Kasumi-1 (cell line): ENCODE measurements at regions not wholly inside any gene's neighbourhood (a gene's known extent, or its start where the extent isn't known, plus 50 kb on each side); places are given as distances from the start of the nearest gene placed in this dataset.

Source experiments
- DNase-seq, 2 experiments: peaks; one replicate each; lab custom pipeline; 2025; lab: John Stamatoyannopoulos, UW

DNA sequence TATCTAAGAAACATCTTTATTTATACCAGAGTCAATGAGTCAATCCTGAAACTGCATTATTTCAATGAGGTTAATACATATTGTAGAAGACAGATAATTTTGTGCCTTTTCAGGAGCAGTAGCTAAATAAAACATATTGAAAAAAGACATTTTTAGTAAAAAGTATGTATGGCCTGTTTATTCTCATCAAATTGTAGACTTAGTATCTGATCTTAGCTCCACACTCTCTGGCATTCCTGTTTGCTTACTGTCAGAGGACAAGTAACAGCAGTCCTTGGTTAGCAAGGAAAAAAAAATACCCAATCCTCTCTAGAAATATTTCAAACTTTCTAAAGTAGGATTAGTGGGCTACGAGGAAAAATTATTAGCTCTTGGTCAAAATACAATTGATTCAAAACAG lies 50.5 kb upstream of the GUCY1A1 start:
- DNase-seq: no peak

GRCh38 chr4:155615081-155615887 lies 51.4 kb upstream of the GUCY1A1 start:
- peak; percentile 36 to 52 for DNase-seq

- no peak for DNase-seq
Measured at GRCh38 chr4:155614111-155614762, 52.4 kb upstream of the GUCY1A1 start.

- DNase-seq: no peak
Measured at GRCh38 chr4:155612074-155612473, 54.6 kb upstream of the GUCY1A1 start.

- DNase-seq: no peak
Measured at GRCh38 chr4:155611501-155611900, 55.1 kb upstream of the GUCY1A1 start.

DNA sequence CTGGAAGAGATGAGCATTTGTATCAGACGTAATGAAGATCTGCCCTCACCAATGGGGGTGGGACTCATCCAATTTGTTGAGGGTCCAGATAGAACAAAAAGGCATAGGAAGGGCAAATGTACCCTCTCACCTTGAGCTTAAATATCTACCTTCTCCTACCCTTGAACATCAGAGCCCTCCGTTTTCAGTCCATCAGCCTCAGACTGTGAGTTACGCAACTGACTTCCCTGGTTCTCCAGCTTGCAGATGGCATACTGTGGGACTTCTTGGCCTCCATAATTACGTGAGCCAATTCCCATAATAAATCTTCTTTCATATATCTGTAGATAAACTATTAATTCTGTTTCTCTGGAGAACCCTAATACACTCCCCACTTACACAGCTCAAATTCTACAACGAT lies 56.5 kb upstream of the GUCY1A1 start:
- DNase-seq: no peak

- DNase-seq: no peak
Measured at GRCh38 chr4:155609455-155610059, 57.1 kb upstream of the GUCY1A1 start.

GRCh38 chr4:155608225-155608885 lies 58.3 kb upstream of the GUCY1A1 start:
- no peak for DNase-seq

- DNase-seq: no peak
Measured at GRCh38 chr4:155607481-155607880, 59.2 kb upstream of the GUCY1A1 start.

- no peak for DNase-seq
Measured at GRCh38 chr4:155604718-155605626, 61.7 kb upstream of the GUCY1A1 start.

DNA sequence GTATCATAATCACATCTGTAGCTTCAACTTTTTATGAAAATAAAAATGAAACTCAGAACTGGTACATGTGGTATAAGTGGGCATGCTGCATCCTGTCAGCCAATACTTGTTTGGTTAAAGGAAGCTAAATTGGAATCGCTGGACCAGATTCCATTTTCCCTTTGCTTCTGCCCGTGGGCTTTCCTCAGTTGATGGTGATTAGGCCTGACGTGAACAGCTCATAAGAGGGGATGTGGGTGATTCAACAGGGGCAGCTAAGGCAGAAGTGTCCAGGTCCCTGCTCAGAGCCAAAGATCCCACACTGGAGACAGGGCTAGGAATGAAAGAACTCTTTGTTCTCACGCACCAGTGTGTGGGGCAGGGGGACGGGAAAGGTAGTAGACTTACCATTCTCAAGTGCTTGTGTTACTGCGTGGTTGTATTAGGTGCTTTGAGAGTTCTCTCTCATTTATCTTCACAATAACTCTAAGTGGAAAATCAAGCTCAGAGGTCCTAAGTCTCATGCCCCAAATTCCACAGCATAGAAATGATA lies 63.2 kb upstream of the GUCY1A1 start:
- DNase-seq: no peak

DNA sequence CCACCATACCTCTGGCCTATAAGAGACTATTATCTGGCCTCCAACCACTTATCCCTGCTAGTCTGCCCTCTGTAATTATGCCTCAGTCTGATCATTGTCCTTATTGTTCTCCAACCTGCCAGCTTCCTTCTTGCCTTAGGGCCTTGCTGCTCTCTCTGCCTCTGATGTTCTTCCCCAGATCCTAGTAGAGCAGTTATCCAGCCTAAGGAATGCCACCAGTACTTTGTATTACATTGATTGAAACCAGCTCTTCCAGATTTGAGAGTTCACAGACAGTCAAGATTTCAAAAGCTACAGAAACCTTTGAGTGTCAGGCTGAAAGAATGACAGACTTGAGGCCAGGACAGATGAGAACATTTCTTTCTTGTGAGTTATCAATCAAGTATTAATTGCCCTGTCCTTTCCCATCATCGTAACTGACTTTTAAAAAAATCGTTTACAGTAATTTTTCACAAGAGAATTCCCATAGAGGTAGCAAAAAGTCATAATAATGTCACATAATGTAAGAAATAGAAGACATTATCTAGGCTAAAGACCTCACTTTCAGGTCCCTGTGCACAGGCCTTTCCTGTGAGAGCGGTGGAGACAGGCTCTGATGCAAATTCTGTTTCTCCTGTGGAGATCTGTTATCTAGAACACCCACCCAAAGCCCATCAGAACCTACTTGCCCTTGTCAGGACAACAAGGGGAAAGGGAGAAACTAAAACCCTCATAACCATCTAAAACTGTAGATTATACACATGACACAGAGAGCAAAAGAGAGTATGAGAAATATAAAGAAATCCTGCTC lies 64.1 kb upstream of the GUCY1A1 start:
- no peak for DNase-seq

GRCh38 chr4:155600244-155600643 lies 66.4 kb upstream of the GUCY1A1 start:
- no peak for DNase-seq

- no peak for DNase-seq
Measured at GRCh38 chr4:155599596-155599995, 67.1 kb upstream of the GUCY1A1 start.

GRCh38 chr4:155599085-155599484 lies 67.6 kb upstream of the GUCY1A1 start:
- DNase-seq: no peak

- DNase-seq: no peak
Measured at GRCh38 chr4:155597933-155598451, 68.7 kb upstream of the GUCY1A1 start.

DNA sequence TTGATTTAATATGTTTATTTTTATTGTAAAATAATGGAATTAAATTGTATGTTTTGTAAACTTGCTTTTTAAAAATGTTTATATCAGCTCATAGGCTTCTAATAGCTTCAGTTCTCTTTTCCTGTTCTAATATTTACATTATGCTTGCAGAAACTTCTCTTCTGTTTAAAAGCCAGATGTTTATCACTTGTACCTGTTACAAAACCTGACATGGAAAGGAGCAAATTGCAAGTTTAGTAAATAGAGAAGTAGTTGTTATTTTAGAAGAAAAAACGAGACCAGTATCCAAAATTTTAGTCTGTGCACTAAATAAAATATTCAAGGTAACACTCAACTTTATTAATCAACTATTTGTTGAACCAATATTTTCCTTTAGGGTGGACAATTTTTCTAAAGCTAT lies 69.4 kb upstream of the GUCY1A1 start:
- no peak for DNase-seq

DNA sequence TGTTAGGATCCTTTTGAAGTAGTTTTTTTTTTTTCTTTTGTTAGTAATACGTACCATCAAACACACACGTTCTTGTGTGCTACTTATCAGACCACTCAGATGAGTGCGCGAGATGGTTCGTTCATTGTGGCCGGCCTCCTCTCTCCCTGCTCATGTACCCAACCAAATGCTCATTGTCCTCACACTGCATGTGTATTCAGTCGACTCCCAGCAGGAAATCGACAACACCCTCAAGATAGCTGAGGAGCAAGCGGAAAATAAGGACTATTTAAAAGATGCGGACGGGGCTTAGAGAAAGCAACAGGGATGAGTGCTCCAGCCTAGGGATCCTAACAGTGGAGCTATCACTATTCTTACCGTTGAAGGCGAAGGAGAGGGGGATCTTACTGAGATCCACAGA lies 72.9 kb upstream of the GUCY1A1 start:
- no peak for DNase-seq

GRCh38 chr4:155592938-155593297 lies 73.7 kb upstream of the GUCY1A1 start:
- DNase-seq: no peak

- DNase-seq: no peak
Measured at GRCh38 chr4:155592179-155592937, 74.3 kb upstream of the GUCY1A1 start.
